ENCODE measurements at regions not wholly inside any gene's neighbourhood (a gene's known extent, or its start where the extent isn't known, plus 50 kb on each side); places are given as distances from the start of the nearest gene placed in this dataset.

DNA sequence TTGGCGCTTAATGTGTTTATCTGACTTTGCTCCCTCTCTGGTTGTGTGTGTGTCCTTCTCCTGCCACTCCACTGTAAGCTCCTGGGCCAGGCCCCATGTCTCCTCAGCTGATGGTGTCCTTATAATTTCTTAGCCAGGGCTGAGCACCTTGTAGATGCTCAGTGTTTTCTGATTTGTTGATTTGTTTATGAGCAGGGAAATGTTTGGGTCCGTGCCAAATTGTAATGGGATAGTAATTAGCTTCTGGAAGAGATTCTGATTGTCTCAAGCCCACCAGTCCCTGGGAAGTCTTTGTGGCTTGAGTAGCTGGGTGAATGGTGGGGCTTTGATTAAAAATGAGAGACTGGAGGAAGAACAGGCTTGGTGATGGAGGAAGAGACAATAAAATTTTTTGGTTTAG, 270.5 kb downstream of the MYCN start:
- no peak for DNase-seq (ENCODE audit: extremely low spot score)
- ChIA-PET CTCF (no interaction called here), POLR2A (no interaction called here)
- TF ChIP-seq, protein P1, sequence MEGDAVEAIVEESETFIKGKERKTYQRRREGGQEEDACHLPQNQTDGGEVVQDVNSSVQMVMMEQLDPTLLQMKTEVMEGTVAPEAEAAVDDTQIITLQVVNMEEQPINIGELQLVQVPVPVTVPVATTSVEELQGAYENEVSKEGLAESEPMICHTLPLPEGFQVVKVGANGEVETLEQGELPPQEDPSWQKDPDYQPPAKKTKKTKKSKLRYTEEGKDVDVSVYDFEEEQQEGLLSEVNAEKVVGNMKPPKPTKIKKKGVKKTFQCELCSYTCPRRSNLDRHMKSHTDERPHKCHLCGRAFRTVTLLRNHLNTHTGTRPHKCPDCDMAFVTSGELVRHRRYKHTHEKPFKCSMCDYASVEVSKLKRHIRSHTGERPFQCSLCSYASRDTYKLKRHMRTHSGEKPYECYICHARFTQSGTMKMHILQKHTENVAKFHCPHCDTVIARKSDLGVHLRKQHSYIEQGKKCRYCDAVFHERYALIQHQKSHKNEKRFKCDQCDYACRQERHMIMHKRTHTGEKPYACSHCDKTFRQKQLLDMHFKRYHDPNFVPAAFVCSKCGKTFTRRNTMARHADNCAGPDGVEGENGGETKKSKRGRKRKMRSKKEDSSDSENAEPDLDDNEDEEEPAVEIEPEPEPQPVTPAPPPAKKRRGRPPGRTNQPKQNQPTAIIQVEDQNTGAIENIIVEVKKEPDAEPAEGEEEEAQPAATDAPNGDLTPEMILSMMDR (IDR thresholded peaks at IDR 0.05; ENCODE audit: control extremely low read depth, extremely low read depth, low read depth, missing control alignments), result no peak

DNA sequence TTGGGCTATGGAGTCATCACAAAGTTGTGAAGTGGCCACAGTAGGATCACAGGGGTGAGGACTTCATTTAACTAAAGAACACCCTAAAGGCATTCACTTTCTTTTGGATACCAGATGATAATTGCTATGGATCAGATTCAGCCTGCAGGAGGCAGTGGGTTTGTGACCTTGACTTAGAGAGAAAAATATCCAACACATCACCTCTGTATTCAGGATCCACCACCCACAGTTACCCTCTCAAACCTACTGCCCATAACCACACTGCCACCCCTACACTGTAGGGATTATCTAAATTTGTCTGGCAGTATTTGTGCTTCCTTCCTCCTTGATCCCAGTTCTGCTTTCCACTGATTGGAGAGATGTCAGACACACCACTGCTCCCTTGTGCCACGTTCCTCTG, 269.4 kb downstream of the MYCN start:
- ChIA-PET CTCF (no interaction called here), POLR2A (no interaction called here)
- TF ChIP-seq, protein P1 (IDR thresholded peaks at IDR 0.05; ENCODE audit: control extremely low read depth, extremely low read depth, low read depth, missing control alignments), result no peak
- DNase-seq (ENCODE audit: extremely low spot score), result no peak

DNA sequence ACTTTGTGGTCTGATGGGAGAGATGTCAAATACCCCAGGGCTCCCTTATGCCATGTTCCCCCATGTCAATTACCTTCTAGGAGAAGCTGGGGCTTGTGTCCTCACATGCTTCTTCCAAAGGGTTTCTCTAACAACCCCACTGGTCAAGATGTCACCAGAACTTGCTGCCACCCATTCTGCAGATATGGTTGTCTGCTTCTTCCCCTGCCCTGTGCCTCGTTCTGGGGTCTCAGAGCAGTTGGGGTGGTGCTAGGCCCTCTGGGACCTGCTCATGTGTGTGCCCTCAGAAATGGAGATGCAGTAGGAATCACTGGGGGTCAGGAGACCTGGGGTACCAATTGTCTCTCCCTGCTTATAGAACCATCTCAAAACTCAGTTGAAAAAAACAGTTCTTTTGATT, 268.6 kb downstream of the MYCN start:
- DNase-seq (ENCODE audit: extremely low spot score), result no peak
- POLR2A ChIA-PET, result no interaction called here

DNA sequence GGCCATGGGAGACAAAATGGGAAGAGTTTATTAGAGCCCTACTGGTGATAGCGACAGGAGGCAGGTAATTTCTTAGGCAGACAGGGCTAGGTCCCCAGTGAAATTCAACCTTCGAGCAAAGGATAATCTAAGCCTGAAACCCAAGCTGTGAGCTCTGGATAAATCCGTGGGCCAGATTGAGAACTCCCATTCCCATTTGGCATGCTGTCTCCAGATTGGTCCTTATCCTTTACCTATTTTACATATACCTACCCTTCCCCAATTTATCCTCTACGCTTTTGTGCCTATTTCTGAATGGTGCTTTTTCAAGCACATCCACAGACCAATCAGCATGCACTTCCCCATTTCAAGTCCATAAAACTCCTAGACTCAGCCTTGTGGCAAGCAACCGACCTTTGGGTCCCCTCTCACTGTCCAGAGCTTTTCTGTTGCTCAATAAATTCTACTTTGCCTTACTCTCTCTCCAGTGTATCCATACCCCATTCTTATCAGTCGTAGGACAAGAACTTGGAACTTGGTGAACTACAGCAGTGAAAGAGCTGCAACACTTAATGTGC, 268.0 kb downstream of the MYCN start:
- TF ChIP-seq, protein P1 (IDR thresholded peaks at IDR 0.05; ENCODE audit: control extremely low read depth, extremely low read depth, low read depth, missing control alignments), result no peak
- ChIA-PET CTCF (interaction anchor here (1.7 kb wide), 1 partner anchor 10 kb away, joined by 3 read pairs; no protein-coding TSS in a partner anchor), POLR2A (no interaction called here)
- DNase-seq (ENCODE audit: extremely low spot score), result no peak

More for the DNA sequence above, 268.6 kb downstream of the MYCN start:
- TF ChIP-seq, protein P1 (IDR thresholded peaks at IDR 0.05; ENCODE audit: control extremely low read depth, extremely low read depth, low read depth, missing control alignments), result no peak
- CTCF ChIA-PET, result no interaction called here

DNA sequence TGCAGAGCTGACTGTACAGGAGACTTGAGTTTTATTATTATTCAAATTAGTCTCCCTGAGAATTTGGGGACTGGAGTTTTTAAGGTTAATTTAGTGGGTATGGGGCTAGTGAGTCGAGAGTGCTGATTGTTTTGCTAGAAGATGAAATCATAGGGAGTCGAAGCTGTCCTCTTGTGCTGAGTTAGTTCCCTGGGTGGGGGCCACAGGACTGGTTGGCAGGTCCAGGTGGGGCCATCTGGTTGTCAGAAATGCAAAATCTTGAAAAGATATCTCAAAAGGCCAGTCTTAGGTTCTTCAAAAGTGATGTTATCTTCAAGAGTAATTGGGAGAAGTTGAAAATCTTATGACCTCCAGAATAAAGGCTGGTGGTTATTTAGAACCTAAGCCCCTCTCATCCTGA, 267.3 kb downstream of the MYCN start:
- TF ChIP-seq, protein P1 (IDR thresholded peaks at IDR 0.05; ENCODE audit: control extremely low read depth, extremely low read depth, low read depth, missing control alignments), result no peak
- DNase-seq (ENCODE audit: extremely low spot score), result no peak
- POLR2A ChIA-PET, result no interaction called here
- CTCF ChIA-PET, result interaction anchor here (1.7 kb wide), 1 partner anchor 10 kb away, joined by 3 read pairs; no protein-coding TSS in a partner anchor

DNA sequence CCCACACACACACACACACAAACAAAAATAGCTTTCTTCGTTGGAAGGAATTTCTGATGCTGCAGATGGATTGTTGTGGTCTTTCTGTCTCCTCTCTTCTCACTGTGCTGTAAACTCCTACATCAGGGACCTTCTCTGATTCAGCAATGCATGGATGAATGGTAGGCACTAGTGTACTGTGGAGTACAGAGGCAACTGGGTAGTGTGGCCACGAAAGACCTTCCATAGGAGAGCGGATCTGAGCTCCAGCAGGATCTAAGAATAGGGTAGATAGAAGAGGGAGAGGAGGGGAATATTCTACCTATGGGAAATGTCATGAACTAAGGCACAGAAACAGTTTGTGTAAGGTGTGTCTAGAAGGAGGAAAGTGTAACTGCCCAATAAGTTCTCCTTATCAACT, 266.8 kb downstream of the MYCN start:
- DNase-seq (ENCODE audit: extremely low spot score), result no peak
- CTCF ChIA-PET, result interaction anchor here (1.7 kb wide), 1 partner anchor 9 kb away, joined by 3 read pairs; no protein-coding TSS in a partner anchor
- TF ChIP-seq, protein P1 (IDR thresholded peaks at IDR 0.05; ENCODE audit: control extremely low read depth, extremely low read depth, low read depth, missing control alignments), result no peak
- POLR2A ChIA-PET, result no interaction called here

Data from GM10248 (cell line).